ENCODE measurements at regions not wholly inside any gene's neighbourhood (a gene's known extent, or its start where the extent isn't known, plus 50 kb on each side); places are given as distances from the start of the nearest gene placed in this dataset.

GRCh38 chr4:123876143-123876542 is 479.5 kb downstream of the SPRY1 start:
- H3K27ac ChIP-seq: peak overlapping the region in 2 of 21 experiments; percentile 18 to 29
- no peak overlapping the region for H3K4me3 ChIP-seq

GRCh38 chr4:123876671-123877101 is 480.1 kb downstream of the SPRY1 start:
- Histone ChIP-seq H3K4me3 (no peak overlapping the region), H3K27ac (peak overlapping the region in 1 of 21 experiments; percentile 18)

GRCh38 chr4:123877551-123877950 is 481.0 kb downstream of the SPRY1 start:
- Histone ChIP-seq H3K4me3 (no peak overlapping the region), H3K27ac (no peak overlapping the region)

DNA sequence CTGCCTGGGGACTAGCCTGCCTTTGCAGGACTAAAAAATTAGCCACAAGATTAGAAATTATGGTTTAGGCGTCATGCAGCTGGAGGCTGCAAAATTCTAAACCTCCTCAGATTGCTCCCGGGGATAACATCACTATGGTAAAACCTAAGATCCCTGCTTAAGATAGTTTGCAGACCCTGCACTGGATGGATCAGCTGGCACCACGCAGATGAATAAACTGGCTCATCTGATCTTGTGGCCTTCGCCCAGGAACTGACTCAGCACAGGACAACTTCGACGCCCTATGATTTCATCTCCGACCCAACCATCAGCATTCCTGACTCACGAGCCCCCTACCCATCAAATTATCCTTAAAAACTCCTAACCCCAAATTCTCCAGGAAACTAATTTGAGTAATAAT is 482.4 kb downstream of the SPRY1 start:
- no peak overlapping the region for H3K27ac ChIP-seq
- no peak overlapping the region for H3K4me3 ChIP-seq

DNA sequence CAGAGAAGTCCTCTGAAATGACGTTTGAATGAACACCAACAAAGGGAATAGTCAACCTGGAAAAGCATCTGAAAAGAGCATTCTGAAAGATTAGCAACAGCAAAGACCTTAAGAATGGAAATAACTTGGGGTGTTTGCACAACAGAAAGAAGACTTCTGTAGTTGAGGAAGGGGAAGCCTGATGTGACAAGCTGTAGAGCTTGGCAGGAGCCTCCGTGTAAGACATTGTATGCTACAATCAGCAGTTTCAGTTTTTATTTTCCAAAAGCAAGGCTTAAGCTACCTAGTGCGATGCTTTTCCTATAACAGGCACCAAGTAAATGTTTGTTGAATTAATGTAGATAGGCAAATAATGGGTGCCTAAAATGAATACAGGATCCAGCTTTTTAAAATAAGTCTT is 484.0 kb downstream of the SPRY1 start:
- H3K27ac ChIP-seq: no peak overlapping the region

DNA sequence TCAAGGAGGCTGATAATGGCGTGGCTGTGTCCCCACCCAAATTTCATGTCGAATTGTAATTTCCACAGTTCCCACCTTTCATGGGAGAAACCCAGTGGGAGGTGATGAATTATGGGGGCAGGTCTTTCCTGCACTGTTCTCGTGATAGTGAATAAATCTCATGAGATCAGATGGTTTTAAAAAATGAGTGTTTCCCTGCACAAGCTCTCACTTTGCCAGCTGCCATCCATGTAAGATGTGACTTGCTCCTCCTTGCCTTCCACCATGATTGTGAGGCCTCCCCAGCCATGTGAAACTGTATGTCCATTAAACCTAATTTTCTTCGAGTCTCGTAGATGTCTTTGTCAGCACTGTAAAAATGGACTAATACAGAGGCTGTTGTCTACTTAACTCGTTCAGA is 488.3 kb downstream of the SPRY1 start:
- Histone ChIP-seq H3K4me3 (no peak overlapping the region), H3K27ac (no peak overlapping the region)

More for the DNA sequence above, 484.0 kb downstream of the SPRY1 start:
- no peak overlapping the region for H3K4me3 ChIP-seq

GRCh38 chr4:123889507-123889906 is 492.9 kb downstream of the SPRY1 start:
- Histone ChIP-seq H3K27ac (peak overlapping the region in 4 of 21 experiments; percentile 7 to 52 (median 36)), H3K4me3 (no peak overlapping the region)

GRCh38 chr4:123890889-123891288 is 494.3 kb downstream of the SPRY1 start:
- Histone ChIP-seq H3K4me3 (no peak overlapping the region), H3K27ac (no peak overlapping the region)

DNA sequence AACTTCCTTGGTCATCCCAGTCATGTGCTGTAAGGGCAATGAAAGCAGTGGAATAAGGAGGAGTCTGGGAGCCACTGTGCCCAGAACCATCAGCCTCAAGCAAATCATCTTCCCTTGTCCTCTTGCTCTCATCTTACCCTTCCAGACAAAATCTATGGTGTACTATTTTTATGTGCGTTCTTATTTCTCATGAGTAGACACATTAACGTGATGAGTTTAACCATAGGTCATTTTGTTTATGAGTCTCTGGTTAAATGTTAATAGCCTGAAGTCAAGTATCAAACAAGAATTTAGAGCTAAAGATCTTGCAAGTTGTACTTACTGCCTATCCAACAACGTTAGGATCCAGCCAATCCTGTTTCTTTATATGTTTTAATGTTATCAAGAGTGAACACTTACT is 495.3 kb downstream of the SPRY1 start:
- H3K27ac ChIP-seq: peak overlapping the region in 1 of 21 experiments; percentile 3
- H3K4me3 ChIP-seq: no peak overlapping the region

DNA sequence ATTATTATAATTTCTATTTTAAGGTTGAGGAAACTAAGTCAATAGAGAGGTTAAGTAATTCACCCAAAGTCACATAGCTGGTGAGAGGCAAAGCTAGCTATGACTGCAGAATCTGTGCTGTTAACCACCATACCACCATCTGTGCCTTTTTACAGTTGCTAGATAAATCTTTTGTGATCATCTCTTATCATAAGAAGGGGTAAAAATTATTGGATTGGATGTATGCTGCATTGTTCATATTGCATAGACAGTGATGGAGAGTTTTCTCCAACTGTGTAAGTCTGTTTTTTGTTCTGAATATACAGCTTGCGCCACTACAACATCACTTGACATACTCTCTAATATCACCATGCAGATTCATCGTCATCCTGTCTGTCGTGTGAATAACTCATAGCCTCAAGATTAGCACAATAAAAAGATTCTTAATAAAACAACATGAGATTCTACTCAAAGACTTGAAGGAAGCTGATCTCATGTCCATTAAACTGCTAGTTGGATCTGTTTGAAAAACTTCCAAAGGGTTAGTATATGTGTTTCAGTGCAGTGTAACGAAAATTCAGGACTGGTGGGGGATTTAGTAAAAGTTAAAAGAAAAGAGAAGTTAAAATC is 495.9 kb downstream of the SPRY1 start:
- peak overlapping the region in 3 of 21 experiments; percentile 34 to 52 (median 45) for H3K27ac ChIP-seq

DNA sequence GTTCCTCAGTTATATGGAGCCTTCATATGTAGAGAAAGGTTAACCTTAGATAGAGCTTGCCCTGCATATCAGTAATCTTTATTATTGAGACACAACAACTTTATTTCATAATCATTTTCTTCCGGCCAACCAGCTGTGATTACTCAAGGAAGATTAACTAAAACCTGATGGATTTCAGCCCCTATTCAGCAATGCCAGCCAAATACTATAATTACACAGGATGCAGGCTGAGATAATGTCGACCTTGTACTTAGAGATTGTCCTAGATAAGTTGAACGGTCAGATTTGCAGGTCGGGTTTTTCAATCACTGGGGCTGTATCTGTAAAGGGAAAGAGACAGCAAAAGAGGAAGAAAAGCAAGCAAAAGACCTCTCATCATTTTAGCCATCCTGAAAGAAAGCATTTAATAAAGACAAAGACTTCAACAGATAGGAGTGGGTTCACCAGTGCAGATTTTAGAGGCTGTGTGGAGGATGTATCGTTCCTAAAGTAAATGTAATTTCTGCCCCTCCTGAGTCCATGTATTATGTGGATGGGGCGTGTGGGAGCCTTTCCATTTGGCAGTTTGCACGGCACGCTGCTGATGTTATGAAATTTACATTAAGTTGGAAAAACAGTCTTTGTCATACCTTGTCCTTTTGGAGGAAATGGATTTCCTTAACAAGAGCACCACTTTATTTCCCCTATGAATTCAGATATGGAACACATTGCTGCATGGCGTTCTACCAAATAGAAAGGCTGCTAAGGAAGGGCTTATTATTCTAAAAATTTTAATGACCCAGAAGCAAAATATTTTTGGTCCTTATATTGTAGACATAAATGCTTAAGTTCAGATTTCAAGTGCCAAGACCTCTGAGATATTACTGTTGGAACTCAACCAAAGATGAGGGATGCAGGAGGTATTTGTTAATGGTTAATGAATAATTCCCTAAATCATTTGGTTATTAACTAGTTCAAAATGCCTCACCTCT is 496.7 kb downstream of the SPRY1 start:
- Histone ChIP-seq H3K27ac (peak overlapping the region in 7 of 21 experiments; percentile 9 to 52 (median 34)), H3K4me3 (no peak overlapping the region)

More for the DNA sequence above, 495.9 kb downstream of the SPRY1 start:
- H3K4me3 ChIP-seq: no peak overlapping the region

GRCh38 chr4:123896446-123897071 is 500.0 kb downstream of the SPRY1 start:
- H3K4me3 ChIP-seq: no peak overlapping the region
- no peak overlapping the region for H3K27ac ChIP-seq

- no peak overlapping the region for H3K27ac ChIP-seq
- no peak overlapping the region for H3K4me3 ChIP-seq
Observed at GRCh38 chr4:123898946-123899666, 502.5 kb downstream of the SPRY1 start.

DNA sequence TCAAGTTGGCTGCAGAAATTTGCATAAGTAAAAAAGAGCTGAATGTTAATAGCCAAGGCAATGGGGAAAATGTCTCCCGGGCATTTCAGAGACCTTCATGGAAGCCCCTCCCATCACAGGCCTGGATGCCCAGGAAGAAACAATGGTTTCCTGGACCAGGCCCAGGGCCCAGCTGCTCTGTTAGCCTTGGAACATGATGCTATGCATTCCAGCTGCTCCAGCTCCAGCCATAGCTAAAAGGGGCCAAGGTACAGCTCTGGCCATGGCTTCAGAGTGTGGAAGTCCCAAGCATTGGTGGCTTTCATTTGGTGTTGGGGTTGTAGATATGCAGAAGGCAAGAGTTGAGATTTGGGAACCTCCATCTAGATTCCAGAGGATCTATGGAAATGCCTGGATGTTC is 508.3 kb downstream of the SPRY1 start:
- H3K27ac ChIP-seq: no peak overlapping the region
- H3K4me3 ChIP-seq: no peak overlapping the region

DNA sequence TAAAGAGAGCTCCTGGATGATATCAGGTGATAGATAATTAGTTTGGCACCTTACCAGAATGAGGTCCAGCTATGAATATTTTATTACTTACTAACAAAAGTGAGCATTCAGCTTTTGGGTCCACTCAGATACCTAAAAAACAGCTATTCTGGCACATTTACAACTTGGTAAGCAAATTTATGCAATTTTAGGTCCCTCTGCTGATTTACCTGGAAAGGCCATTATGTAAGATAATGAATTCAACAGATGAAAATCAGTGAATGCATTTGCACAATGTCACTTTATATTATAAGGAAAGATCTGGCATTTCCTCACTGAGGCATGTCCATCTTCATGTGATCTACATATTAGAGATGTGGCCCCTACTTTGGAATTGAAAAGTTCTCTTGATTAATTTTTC is 517.0 kb downstream of the SPRY1 start:
- no peak overlapping the region for H3K27ac ChIP-seq
- H3K4me3 ChIP-seq: no peak overlapping the region

DNA sequence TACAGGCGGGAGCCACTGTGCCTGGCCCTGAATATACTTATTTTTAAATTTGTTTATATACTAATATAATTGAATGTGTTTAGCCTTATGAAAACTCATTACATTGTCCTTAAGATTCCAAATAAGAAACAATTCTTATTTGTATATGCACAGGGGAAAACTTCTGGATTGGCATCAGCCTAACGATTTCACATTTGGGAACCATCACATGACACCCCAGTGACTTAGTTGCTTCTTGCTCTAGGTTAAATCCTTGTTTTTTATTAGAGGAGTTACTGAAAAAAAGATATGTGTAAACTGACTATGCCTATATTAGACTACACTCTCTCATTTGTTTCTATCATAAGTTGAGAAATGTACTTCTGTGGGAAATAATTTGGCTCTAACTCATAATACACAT is 520.2 kb downstream of the SPRY1 start:
- no peak overlapping the region for H3K27ac ChIP-seq

GRCh38 chr4:123919576-123920098 is 523.0 kb downstream of the SPRY1 start:
- no peak overlapping the region for H3K4me3 ChIP-seq
- H3K27ac ChIP-seq: no peak overlapping the region

More for the DNA sequence above, 520.2 kb downstream of the SPRY1 start:
- no peak overlapping the region for H3K4me3 ChIP-seq

DNA sequence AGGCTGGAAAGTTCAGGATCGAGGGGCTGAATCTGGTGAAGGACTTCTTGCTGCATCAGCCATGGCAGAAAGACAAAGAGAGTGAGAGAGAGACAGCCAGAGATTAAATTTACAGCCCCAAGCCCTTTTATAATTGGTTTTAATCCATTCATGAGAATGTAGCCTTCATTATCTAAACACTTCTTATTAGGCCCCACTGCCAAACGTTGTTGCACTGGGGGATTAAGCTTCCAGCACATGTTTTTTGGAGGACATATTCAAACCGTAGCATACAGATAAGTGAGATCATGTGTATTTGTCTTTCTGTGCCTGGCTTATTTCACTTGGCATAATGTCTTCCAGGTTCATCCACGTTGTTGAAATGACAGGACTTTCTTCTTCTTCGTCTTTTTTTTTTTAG is 524.7 kb downstream of the SPRY1 start:
- Histone ChIP-seq H3K4me3 (no peak overlapping the region), H3K27ac (no peak overlapping the region)

DNA sequence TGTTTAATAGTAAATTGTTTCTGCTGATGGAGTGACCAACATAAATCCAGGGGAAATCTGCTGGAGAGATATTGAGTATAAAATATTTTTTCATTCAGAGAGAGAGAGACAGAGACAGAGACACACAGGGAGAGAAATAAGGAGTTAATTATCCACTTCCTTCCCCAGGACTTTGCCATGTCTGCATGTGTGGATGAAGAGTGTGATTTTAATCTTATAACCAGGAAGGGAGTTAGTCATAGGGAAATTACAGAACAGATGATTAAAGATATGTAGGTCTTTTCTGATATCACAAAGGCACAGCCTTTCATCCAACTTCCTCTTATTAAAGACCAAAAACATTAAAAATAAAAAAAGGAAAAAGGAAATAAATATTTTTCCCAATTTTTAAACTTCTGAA is 526.3 kb downstream of the SPRY1 start:
- H3K27ac ChIP-seq: no peak overlapping the region
- H3K4me3 ChIP-seq: no peak overlapping the region

DNA sequence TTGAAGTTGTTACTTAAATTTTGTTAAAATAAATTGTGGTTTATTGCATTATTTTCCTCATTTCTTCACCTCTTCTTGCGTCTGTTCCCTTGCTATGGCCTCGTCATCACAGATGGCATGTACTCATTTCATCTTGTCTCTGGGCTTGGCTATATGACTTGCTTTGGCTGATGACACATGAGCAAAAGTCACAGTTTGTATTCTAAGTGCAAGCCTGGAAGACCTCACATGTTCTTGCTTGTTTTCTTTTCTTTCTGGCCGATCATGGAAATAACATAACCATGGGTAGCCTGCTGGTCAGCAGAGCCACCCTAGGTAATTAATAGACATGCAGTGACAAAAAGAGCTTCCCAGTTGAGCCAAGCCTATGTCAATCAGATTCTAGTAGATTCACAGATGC is 527.9 kb downstream of the SPRY1 start:
- Histone ChIP-seq H3K4me3 (no peak overlapping the region), H3K27ac (peak overlapping the region in 1 of 21 experiments; percentile 24)

Data from skin epidermis (tissue), 12 donors.